Gastroesophageal sphincter (tissue), 3 donors: ENCODE measurements at regions not wholly inside any gene's neighbourhood (a gene's known extent, or its start where the extent isn't known, plus 50 kb on each side); places are given as distances from the start of the nearest gene placed in this dataset.

ENCODE experiments used
- EP300 ChIP-seq: sonication (generic); formaldehyde crosslinking; IDR thresholded peaks from one replicate; pipeline ENCODE4 v1.6.1; 2017; ENCODE audit warnings: antibody characterized with exemption, mild to moderate bottlenecking
- TF ChIP-seq, protein P1 (sequence below), 4 experiments: fragments of 200-600 bp in 2 of 4; fragments of 450-650 bp in 2 of 4; sonication (generic) in 1 of 4; IDR thresholded peaks; one replicate each; pipeline ENCODE4 v1.5.1; 2017 to 2019; ENCODE audit warnings: antibody characterized with exemption in 4 of 4, mild to moderate bottlenecking in 2 of 4, moderate library complexity in 2 of 4

DNA sequence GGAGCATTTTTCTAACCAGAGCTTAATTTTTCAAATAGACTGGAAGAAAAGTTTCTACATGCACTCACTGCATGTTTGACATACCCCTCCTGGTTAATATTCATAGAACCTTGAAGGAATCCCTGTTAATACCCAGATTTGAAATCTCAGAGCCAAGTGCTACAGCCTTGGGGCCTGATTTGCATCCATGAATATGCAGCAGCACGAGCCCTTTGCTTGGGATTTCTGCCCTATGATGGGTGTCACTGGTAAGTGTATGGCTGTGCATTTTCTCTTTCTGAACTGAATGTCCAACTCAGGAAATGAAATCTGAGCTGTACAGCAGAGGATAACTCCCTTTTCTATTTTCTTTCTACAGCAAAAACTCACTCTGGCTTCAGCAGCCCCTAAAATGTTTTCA lies 1157.5 kb downstream of the XPNPEP1 start:
- TF ChIP-seq, protein P1, sequence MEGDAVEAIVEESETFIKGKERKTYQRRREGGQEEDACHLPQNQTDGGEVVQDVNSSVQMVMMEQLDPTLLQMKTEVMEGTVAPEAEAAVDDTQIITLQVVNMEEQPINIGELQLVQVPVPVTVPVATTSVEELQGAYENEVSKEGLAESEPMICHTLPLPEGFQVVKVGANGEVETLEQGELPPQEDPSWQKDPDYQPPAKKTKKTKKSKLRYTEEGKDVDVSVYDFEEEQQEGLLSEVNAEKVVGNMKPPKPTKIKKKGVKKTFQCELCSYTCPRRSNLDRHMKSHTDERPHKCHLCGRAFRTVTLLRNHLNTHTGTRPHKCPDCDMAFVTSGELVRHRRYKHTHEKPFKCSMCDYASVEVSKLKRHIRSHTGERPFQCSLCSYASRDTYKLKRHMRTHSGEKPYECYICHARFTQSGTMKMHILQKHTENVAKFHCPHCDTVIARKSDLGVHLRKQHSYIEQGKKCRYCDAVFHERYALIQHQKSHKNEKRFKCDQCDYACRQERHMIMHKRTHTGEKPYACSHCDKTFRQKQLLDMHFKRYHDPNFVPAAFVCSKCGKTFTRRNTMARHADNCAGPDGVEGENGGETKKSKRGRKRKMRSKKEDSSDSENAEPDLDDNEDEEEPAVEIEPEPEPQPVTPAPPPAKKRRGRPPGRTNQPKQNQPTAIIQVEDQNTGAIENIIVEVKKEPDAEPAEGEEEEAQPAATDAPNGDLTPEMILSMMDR (IDR thresholded peaks at IDR 0.05): no peak
- no peak for TF ChIP-seq EP300
